Lower leg skin (tissue), 3 donors: ENCODE measurements at regions not wholly inside any gene's neighbourhood (a gene's known extent, or its start where the extent isn't known, plus 50 kb on each side); places are given as distances from the start of the nearest gene placed in this dataset.

ENCODE experiments used
- POLR2A ChIP-seq, 2 donors: fragments of 450-650 bp; IDR thresholded peaks; one replicate each; pipeline ENCODE4 v1.6.1; 2016 to 2017; ENCODE audit warnings: antibody characterized with exemption in 2 of 2, mild to moderate bottlenecking in 1 of 2, moderate library complexity in 1 of 2
- TF ChIP-seq, protein P1 (sequence below), 3 donors: fragments of 450-650 bp; IDR thresholded peaks; one replicate each; pipeline ENCODE4 v1.5.1; 2016; ENCODE audit warnings: antibody characterized with exemption in 3 of 3, mild to moderate bottlenecking in 3 of 3, moderate library complexity in 2 of 3

GRCh38 chr5:155759252-155759651 lies 567.7 kb upstream of the SGCD start:
- no peak for TF ChIP-seq POLR2A (IDR thresholded peaks at IDR 0.05)
- TF ChIP-seq, protein P1, sequence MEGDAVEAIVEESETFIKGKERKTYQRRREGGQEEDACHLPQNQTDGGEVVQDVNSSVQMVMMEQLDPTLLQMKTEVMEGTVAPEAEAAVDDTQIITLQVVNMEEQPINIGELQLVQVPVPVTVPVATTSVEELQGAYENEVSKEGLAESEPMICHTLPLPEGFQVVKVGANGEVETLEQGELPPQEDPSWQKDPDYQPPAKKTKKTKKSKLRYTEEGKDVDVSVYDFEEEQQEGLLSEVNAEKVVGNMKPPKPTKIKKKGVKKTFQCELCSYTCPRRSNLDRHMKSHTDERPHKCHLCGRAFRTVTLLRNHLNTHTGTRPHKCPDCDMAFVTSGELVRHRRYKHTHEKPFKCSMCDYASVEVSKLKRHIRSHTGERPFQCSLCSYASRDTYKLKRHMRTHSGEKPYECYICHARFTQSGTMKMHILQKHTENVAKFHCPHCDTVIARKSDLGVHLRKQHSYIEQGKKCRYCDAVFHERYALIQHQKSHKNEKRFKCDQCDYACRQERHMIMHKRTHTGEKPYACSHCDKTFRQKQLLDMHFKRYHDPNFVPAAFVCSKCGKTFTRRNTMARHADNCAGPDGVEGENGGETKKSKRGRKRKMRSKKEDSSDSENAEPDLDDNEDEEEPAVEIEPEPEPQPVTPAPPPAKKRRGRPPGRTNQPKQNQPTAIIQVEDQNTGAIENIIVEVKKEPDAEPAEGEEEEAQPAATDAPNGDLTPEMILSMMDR (IDR thresholded peaks at IDR 0.05), result no peak
